ENCODE measurements at regions not wholly inside any gene's neighbourhood (a gene's known extent, or its start where the extent isn't known, plus 50 kb on each side); places are given as distances from the start of the nearest gene placed in this dataset.

GRCh38 chr2:106020032-106020431 lies 174.1 kb downstream of the UXS1 start (continued):
- no peak for TF ChIP-seq MITF (IDR thresholded peaks at IDR 0.05)
- TF ChIP-seq POLR2A (conservative IDR thresholded peaks at IDR 0.05) = no peak
- no peak for TF ChIP-seq NR1H2 (CRISPR knock-in tag; IDR thresholded peaks at IDR 0.05)
- no peak for TF ChIP-seq ATF7 (IDR thresholded peaks at IDR 0.05)
- TF ChIP-seq HMBOX1 (IDR thresholded peaks at IDR 0.05) = no peak
- no peak for TF ChIP-seq NCOA4 (IDR thresholded peaks at IDR 0.05; ENCODE audit: partially characterized antibody)
- TF ChIP-seq ARID4B (CRISPR knock-in tag; IDR thresholded peaks at IDR 0.05) = no peak
- no peak for TF ChIP-seq HMGXB4 (CRISPR knock-in tag; IDR thresholded peaks at IDR 0.05)
- TF ChIP-seq ZNF655 (CRISPR knock-in tag; IDR thresholded peaks at IDR 0.05) = no peak
- no peak for TF ChIP-seq ZNF431 (CRISPR knock-in tag; IDR thresholded peaks at IDR 0.05)
- TF ChIP-seq ZC3H4 (CRISPR knock-in tag; IDR thresholded peaks at IDR 0.05; ENCODE audit: borderline replicate concordance) = no peak
- no peak for TF ChIP-seq GATAD2B (IDR thresholded peaks at IDR 0.05; ENCODE audit: borderline replicate concordance)
